Parathyroid adenoma (tissue), 2 donors: ENCODE measurements at regions not wholly inside any gene's neighbourhood (a gene's known extent, or its start where the extent isn't known, plus 50 kb on each side); places are given as distances from the start of the nearest gene placed in this dataset.

ENCODE experiments used
- H2AFZ ChIP-seq: fragments of 300-600 bp; sonication (generic); one replicate; pipeline ENCODE4 v1.7.0; 2017; ENCODE audit warnings: antibody characterized with exemption, mild to moderate bottlenecking
- H3K27ac ChIP-seq: fragments of 300-600 bp; sonication (generic); one replicate; pipeline ENCODE4 v1.7.0; 2017
- H3K27me3 ChIP-seq: fragments of 300-600 bp; sonication (generic); one replicate; pipeline ENCODE4 v1.7.0; 2017; ENCODE audit warnings: low read length; ENCODE audit not compliant: control insufficient read depth, insufficient read depth
- H3K36me3 ChIP-seq: fragments of 300-600 bp; sonication (generic); one replicate; pipeline ENCODE4 v1.7.0; 2017; ENCODE audit warnings: low read length; ENCODE audit not compliant: control insufficient read depth, insufficient read depth
- H3K4me1 ChIP-seq: fragments of 300-600 bp; sonication (generic); one replicate; pipeline ENCODE4 v1.7.0; 2017; ENCODE audit warnings: control low read depth
- H3K4me2 ChIP-seq: fragments of 300-600 bp; sonication (generic); one replicate; pipeline ENCODE4 v1.7.0; 2017; ENCODE audit warnings: low read length
- H3K4me3 ChIP-seq: fragments of 300-600 bp; sonication (generic); one replicate; pipeline ENCODE4 v1.7.0; 2017; ENCODE audit warnings: low read depth, low read length
- H3K79me2 ChIP-seq: fragments of 300-600 bp; sonication (generic); one replicate; pipeline ENCODE4 v1.7.0; 2017; ENCODE audit warnings: control low read depth
- H3K9ac ChIP-seq: fragments of 300-600 bp; sonication (generic); one replicate; pipeline ENCODE4 v1.7.0; 2017; ENCODE audit warnings: mild to moderate bottlenecking
- H3K9me3 ChIP-seq: fragments of 300-600 bp; sonication (generic); one replicate; pipeline ENCODE4 v1.7.0; 2017; ENCODE audit warnings: low read length; ENCODE audit not compliant: control insufficient read depth
- CTCF ChIP-seq: fragments of 300-600 bp; sonication (generic); IDR thresholded peaks from one replicate; pipeline ENCODE4 v1.7.0; 2017; ENCODE audit warnings: antibody characterized with exemption, mild to moderate bottlenecking
- donor health status: primary hyperparathyroidism.

GRCh38 chr15:91572110-91572509 lies 281.4 kb upstream of the SLCO3A1 start:
- Histone ChIP-seq H3K79me2 (no peaks in the 10 kb centered on the region), H3K4me3 (no peak overlapping the region), H3K4me2 (no peak overlapping the region), H3K9me3 (no peaks in the 10 kb centered on the region), H2AFZ (no peak overlapping the region), H3K4me1 (no peaks in the 10 kb centered on the region), H3K27ac (no peak overlapping the region), H3K36me3 (no peaks in the 10 kb centered on the region), H3K27me3 (no peaks in the 10 kb centered on the region), H3K9ac (no peak overlapping the region)
- TF ChIP-seq CTCF: no peak

GRCh38 chr15:91576096-91576495 lies 277.4 kb upstream of the SLCO3A1 start:
- no peaks in the 10 kb centered on the region for H3K4me1 ChIP-seq
- no peaks in the 10 kb centered on the region for H3K79me2 ChIP-seq
- H3K27me3 ChIP-seq: no peaks in the 10 kb centered on the region
- TF ChIP-seq CTCF: no peak
- H3K4me2 ChIP-seq: no peak overlapping the region
- no peaks in the 10 kb centered on the region for H3K9me3 ChIP-seq
- no peaks in the 10 kb centered on the region for H3K36me3 ChIP-seq
- H3K9ac ChIP-seq: no peak overlapping the region
- no peak overlapping the region for H2AFZ ChIP-seq
- H3K4me3 ChIP-seq: no peak overlapping the region
- no peak overlapping the region for H3K27ac ChIP-seq

- H3K4me3 ChIP-seq: no peak overlapping the region
- H3K9me3 ChIP-seq: no peaks in the 10 kb centered on the region
- no peak overlapping the region for H3K9ac ChIP-seq
- H2AFZ ChIP-seq: no peak overlapping the region
- no peaks in the 10 kb centered on the region for H3K4me1 ChIP-seq
- no peak overlapping the region for H3K4me2 ChIP-seq
- H3K79me2 ChIP-seq: no peaks in the 10 kb centered on the region
- no peak for TF ChIP-seq CTCF
- no peaks in the 10 kb centered on the region for H3K27me3 ChIP-seq
- no peaks in the 10 kb centered on the region for H3K36me3 ChIP-seq
- no peak overlapping the region for H3K27ac ChIP-seq
Measured at GRCh38 chr15:91578511-91578910, 275.0 kb upstream of the SLCO3A1 start.

- no peak overlapping the region for H3K4me2 ChIP-seq
- H3K4me1 ChIP-seq: no peaks in the 10 kb centered on the region
- H3K9ac ChIP-seq: no peak overlapping the region
- H3K79me2 ChIP-seq: no peaks in the 10 kb centered on the region
- no peaks in the 10 kb centered on the region for H3K9me3 ChIP-seq
- TF ChIP-seq CTCF: no peak
- H3K27me3 ChIP-seq: no peaks in the 10 kb centered on the region
- H3K27ac ChIP-seq: no peak overlapping the region
- H2AFZ ChIP-seq: no peak overlapping the region
- no peaks in the 10 kb centered on the region for H3K36me3 ChIP-seq
- H3K4me3 ChIP-seq: no peak overlapping the region
Measured at GRCh38 chr15:91584895-91585294, 268.6 kb upstream of the SLCO3A1 start.

GRCh38 chr15:91586560-91586959 lies 266.9 kb upstream of the SLCO3A1 start:
- no peaks in the 10 kb centered on the region for H3K27me3 ChIP-seq
- no peaks in the 10 kb centered on the region for H3K36me3 ChIP-seq
- no peak overlapping the region for H2AFZ ChIP-seq
- no peak overlapping the region for H3K9ac ChIP-seq
- TF ChIP-seq CTCF: no peak
- H3K4me3 ChIP-seq: no peak overlapping the region
- H3K4me2 ChIP-seq: no peak overlapping the region
- no peaks in the 10 kb centered on the region for H3K79me2 ChIP-seq
- no peak overlapping the region for H3K27ac ChIP-seq
- no peaks in the 10 kb centered on the region for H3K4me1 ChIP-seq
- no peaks in the 10 kb centered on the region for H3K9me3 ChIP-seq
